ENCODE measurements at regions not wholly inside any gene's neighbourhood (a gene's known extent, or its start where the extent isn't known, plus 50 kb on each side); places are given as distances from the start of the nearest gene placed in this dataset.
"Not testable (repeated sequence)": the region's sequence is repeated elsewhere in the genome, so short reads cannot be mapped to it uniquely, and the experiment has no call there.

- DNase-seq = no peak
Observed at GRCh38 chr2:234373481-234374149, 123.3 kb downstream of the ARL4C start.

GRCh38 chr2:234373060-234373459 is 123.8 kb downstream of the ARL4C start:
- no peak for DNase-seq

GRCh38 chr2:234372506-234372905 is 124.4 kb downstream of the ARL4C start:
- DNase-seq = no peak

GRCh38 chr2:234368861-234369261 is 128.0 kb downstream of the ARL4C start:
- peak; percentile 35 for DNase-seq

GRCh38 chr2:234366891-234367290 is 130.0 kb downstream of the ARL4C start:
- peak; percentile 12 for DNase-seq

- no peak for DNase-seq
Observed at GRCh38 chr2:234364661-234365060, 132.2 kb downstream of the ARL4C start.

- no peak for DNase-seq
Observed at GRCh38 chr2:234363647-234364294, 133.1 kb downstream of the ARL4C start.

- peak; percentile 12 for DNase-seq
Observed at GRCh38 chr2:234363011-234363487, 133.8 kb downstream of the ARL4C start.

- DNase-seq = not testable (repeated sequence)
Observed at GRCh38 chr2:234360313-234360975, 136.4 kb downstream of the ARL4C start.

GRCh38 chr2:234357666-234358065 is 139.2 kb downstream of the ARL4C start:
- no peak for DNase-seq

GRCh38 chr2:234355808-234356365 is 141.0 kb downstream of the ARL4C start:
- DNase-seq = no peak

GRCh38 chr2:234355021-234355720 is 141.7 kb downstream of the ARL4C start:
- DNase-seq = peak; percentile 64

GRCh38 chr2:234352270-234352669 is 144.6 kb downstream of the ARL4C start:
- DNase-seq = no peak

GRCh38 chr2:234351866-234352265 is 145.0 kb downstream of the ARL4C start:
- not testable (repeated sequence) for DNase-seq

GRCh38 chr2:234348081-234348480 is 148.8 kb downstream of the ARL4C start:
- no peak for DNase-seq

- DNase-seq = no peak
Observed at GRCh38 chr2:234345921-234346320, 151.0 kb downstream of the ARL4C start.

- no peak for DNase-seq
Observed at GRCh38 chr2:234344012-234344411, 152.9 kb downstream of the ARL4C start.

- DNase-seq = no peak
Observed at GRCh38 chr2:234343372-234343771, 153.5 kb downstream of the ARL4C start.

GRCh38 chr2:234341306-234341985 is 155.4 kb downstream of the ARL4C start:
- DNase-seq = no peak

- DNase-seq = no peak
Observed at GRCh38 chr2:234339501-234339900, 157.4 kb downstream of the ARL4C start.

- no peak for DNase-seq
Observed at GRCh38 chr2:234339011-234339410, 157.9 kb downstream of the ARL4C start.

- peak; percentile 29 for DNase-seq
Observed at GRCh38 chr2:234335661-234336228, 161.1 kb downstream of the ARL4C start.
